ENCODE measurements at regions not wholly inside any gene's neighbourhood (a gene's known extent, or its start where the extent isn't known, plus 50 kb on each side); places are given as distances from the start of the nearest gene placed in this dataset.
"Not testable (repeated sequence)": the region's sequence is repeated elsewhere in the genome, so short reads cannot be mapped to it uniquely, and the experiment has no call there.

- Mint-ChIP-seq H3K4me1 (peaks cover 17% of the 10 kb centered on the region), H3K4me3 (no peak overlapping the region), H3K9me3 (peaks cover 21% of the 10 kb centered on the region), H3K27me3 (ENCODE audit: low read depth) (peaks cover 10% of the 10 kb centered on the region), H3K27ac (no peak overlapping the region), H3K36me3 (ENCODE audit: low read depth) (peaks cover 11% of the 10 kb centered on the region)
- TF ChIP-seq CTCF (IDR thresholded peaks at IDR 0.05; ENCODE audit: unreplicated experiment in 3 of 3): no peak
These were observed 83.1 kb upstream of the RFLNA start for GRCh38 chr12:124211753-124212152.

- Mint-ChIP-seq H3K27me3 (ENCODE audit: low read depth) (peaks cover 13% of the 10 kb centered on the region), H3K9me3 (peaks cover 21% of the 10 kb centered on the region), H3K4me3 (no peak overlapping the region), H3K36me3 (ENCODE audit: low read depth) (peaks cover 11% of the 10 kb centered on the region), H3K4me1 (peaks cover 17% of the 10 kb centered on the region), H3K27ac (peak overlapping the region; percentile 18 to 85 (median 58))
- no peak for TF ChIP-seq CTCF (IDR thresholded peaks at IDR 0.05; ENCODE audit: unreplicated experiment in 3 of 3)
These were observed 81.1 kb upstream of the RFLNA start for GRCh38 chr12:124213666-124214347.

- no peak for TF ChIP-seq CTCF (IDR thresholded peaks at IDR 0.05; ENCODE audit: unreplicated experiment in 3 of 3)
- H3K27me3 Mint-ChIP-seq (ENCODE audit: low read depth): peaks cover 14% of the 10 kb centered on the region
- no peak overlapping the region for H3K27ac Mint-ChIP-seq
- peaks cover 21% of the 10 kb centered on the region for H3K9me3 Mint-ChIP-seq
- H3K36me3 Mint-ChIP-seq (ENCODE audit: low read depth): peaks cover 11% of the 10 kb centered on the region
- H3K4me3 Mint-ChIP-seq: no peak overlapping the region
- H3K4me1 Mint-ChIP-seq: peaks cover 16% of the 10 kb centered on the region
These were observed 80.3 kb upstream of the RFLNA start for GRCh38 chr12:124214574-124214973.

GRCh38 chr12:124216966-124217365 lies 77.9 kb upstream of the RFLNA start:
- peaks cover 16% of the 10 kb centered on the region for H3K4me1 Mint-ChIP-seq
- H3K27ac Mint-ChIP-seq: no peak overlapping the region
- peaks cover 21% of the 10 kb centered on the region for H3K36me3 Mint-ChIP-seq (ENCODE audit: low read depth)
- H3K9me3 Mint-ChIP-seq: peaks cover 28% of the 10 kb centered on the region
- no peak overlapping the region for H3K4me3 Mint-ChIP-seq
- no peak for TF ChIP-seq CTCF (IDR thresholded peaks at IDR 0.05; ENCODE audit: unreplicated experiment in 3 of 3)
- peaks cover 18% of the 10 kb centered on the region for H3K27me3 Mint-ChIP-seq (ENCODE audit: low read depth)

DNA sequence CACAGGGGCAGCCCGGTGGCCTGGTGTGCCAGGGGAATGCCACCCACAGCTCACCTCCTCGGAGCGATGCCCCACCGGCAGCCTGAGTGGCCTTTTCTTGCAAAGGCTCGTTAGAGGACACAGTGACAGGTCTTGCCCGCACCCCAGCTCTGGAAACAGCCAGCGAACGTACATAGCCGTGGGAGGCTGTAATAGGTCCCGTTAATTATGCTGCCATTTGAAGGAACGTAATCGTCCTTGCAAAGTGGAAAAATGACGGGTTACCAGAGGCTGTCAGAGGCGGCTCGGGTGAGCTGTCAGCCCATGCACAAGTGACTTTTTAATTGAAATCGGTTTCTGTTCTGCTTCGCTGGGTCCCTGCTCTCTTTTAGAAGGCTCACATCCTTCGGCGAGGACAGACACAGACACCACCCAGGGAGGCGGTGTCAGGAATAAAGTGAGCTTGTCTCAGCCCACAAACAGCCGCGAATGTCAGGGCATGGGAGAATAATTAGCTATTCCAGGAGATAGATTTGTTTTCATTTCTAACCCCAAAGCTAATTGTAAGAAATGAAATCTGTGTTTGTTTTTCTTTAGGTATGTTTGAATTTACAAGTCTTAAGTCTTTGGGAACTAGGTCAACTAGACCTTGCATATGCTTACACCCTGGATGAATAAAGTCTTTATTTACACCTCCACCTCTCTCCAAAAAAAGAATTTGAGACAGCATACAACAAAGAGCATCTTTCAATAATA lies 77.2 kb upstream of the RFLNA start:
- H3K27me3 Mint-ChIP-seq (ENCODE audit: low read depth): peaks cover 18% of the 10 kb centered on the region
- peak overlapping the region in 1 of 3 experiments; percentile 6 for H3K27ac Mint-ChIP-seq
- H3K9me3 Mint-ChIP-seq: peaks cover 29% of the 10 kb centered on the region
- no peak for TF ChIP-seq CTCF (IDR thresholded peaks at IDR 0.05; ENCODE audit: unreplicated experiment in 3 of 3)
- H3K4me1 Mint-ChIP-seq: peaks cover 16% of the 10 kb centered on the region
- H3K36me3 Mint-ChIP-seq (ENCODE audit: low read depth): peaks cover 21% of the 10 kb centered on the region
- H3K4me3 Mint-ChIP-seq: peak overlapping the region in 2 of 3 experiments; percentile 21 to 60

DNA sequence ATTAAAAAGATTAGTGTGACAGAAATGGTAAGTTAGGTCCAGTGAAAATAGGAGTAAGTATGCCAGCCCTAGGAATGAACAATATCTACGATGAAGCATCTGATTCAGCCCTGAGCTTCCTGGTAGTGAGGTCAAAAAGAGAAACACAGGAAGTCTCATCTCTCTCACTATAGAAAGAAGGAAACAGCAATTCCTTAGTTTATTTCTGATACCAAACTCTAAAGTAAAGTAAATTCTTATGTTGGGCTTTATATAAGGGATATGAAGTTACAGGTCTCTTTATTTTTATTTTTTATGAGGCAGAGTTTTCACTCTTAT lies 76.7 kb upstream of the RFLNA start:
- H3K36me3 Mint-ChIP-seq (ENCODE audit: low read depth): peaks cover 21% of the 10 kb centered on the region
- no peak overlapping the region for H3K4me3 Mint-ChIP-seq
- peaks cover 14% of the 10 kb centered on the region for H3K4me1 Mint-ChIP-seq
- H3K27me3 Mint-ChIP-seq (ENCODE audit: low read depth): peaks cover 17% of the 10 kb centered on the region
- no peak overlapping the region for H3K27ac Mint-ChIP-seq
- TF ChIP-seq CTCF (IDR thresholded peaks at IDR 0.05; ENCODE audit: unreplicated experiment in 3 of 3): no peak
- peaks cover 26% of the 10 kb centered on the region for H3K9me3 Mint-ChIP-seq

DNA sequence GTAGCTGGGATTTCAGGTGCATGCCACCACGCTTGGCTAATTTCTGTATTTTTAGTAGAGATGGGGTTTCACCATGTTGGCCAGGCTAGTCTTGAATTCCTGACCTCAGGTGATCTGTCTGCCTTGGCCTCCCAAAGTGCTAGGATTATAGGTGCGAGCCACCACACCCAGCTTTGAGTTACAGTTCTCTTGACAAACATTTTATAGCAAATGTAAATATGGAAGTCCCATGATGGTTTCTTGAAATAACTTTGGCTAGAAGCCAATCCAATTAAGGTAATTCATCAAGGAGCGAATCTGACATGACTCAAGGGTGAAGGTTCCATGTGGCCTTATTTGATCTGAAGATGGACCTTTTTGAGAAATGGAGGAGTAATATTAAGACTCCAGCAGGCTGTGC lies 76.2 kb upstream of the RFLNA start:
- H3K27ac Mint-ChIP-seq, H3K4me3 Mint-ChIP-seq, H3K4me1 Mint-ChIP-seq: not testable (repeated sequence)
- Mint-ChIP-seq H3K36me3 (ENCODE audit: low read depth) (peaks cover 21% of the 10 kb centered on the region), H3K27me3 (ENCODE audit: low read depth) (peaks cover 16% of the 10 kb centered on the region), H3K9me3 (peaks cover 21% of the 10 kb centered on the region)
